NOMO-1 treated with DMSO at 0.1 percent for 48 hours (cell line): ENCODE measurements at regions not wholly inside any gene's neighbourhood (a gene's known extent, or its start where the extent isn't known, plus 50 kb on each side); places are given as distances from the start of the nearest gene placed in this dataset.
"Not testable (repeated sequence)": the region's sequence is repeated elsewhere in the genome, so short reads cannot be mapped to it uniquely, and the experiment has no call there.

Experiments used
- DNase-seq: peaks from one replicate; lab custom pipeline; 2025; ENCODE audit not compliant: unreplicated experiment; lab: John Stamatoyannopoulos, UW

GRCh38 chr6:81875782-81876293 lies 123.4 kb upstream of the TENT5A start:
- no peak for DNase-seq

GRCh38 chr6:81869749-81870508 lies 117.4 kb upstream of the TENT5A start:
- not testable (repeated sequence) for DNase-seq

- DNase-seq: no peak
These were observed 113.2 kb upstream of the TENT5A start for GRCh38 chr6:81865712-81866111.

- no peak for DNase-seq
These were observed 111.6 kb upstream of the TENT5A start for GRCh38 chr6:81864124-81864523.

- DNase-seq: no peak
These were observed 110.6 kb upstream of the TENT5A start for GRCh38 chr6:81863123-81863522.

GRCh38 chr6:81861281-81861680 lies 108.8 kb upstream of the TENT5A start:
- DNase-seq: no peak

- DNase-seq: no peak
These were observed 107.4 kb upstream of the TENT5A start for GRCh38 chr6:81859884-81860283.

- DNase-seq: no peak
These were observed 105.3 kb upstream of the TENT5A start for GRCh38 chr6:81857812-81858211.

GRCh38 chr6:81856872-81857271 lies 104.4 kb upstream of the TENT5A start:
- no peak for DNase-seq

GRCh38 chr6:81854474-81854873 lies 102.0 kb upstream of the TENT5A start:
- DNase-seq: no peak

GRCh38 chr6:81853975-81854374 lies 101.5 kb upstream of the TENT5A start:
- DNase-seq: no peak

GRCh38 chr6:81849248-81849647 lies 96.8 kb upstream of the TENT5A start:
- DNase-seq: no peak

- no peak for DNase-seq
These were observed 95.4 kb upstream of the TENT5A start for GRCh38 chr6:81847866-81848265.

- DNase-seq: no peak
These were observed 92.2 kb upstream of the TENT5A start for GRCh38 chr6:81844686-81845085.

- DNase-seq: no peak
These were observed 90.8 kb upstream of the TENT5A start for GRCh38 chr6:81843302-81843701.

- DNase-seq: no peak
These were observed 89.8 kb upstream of the TENT5A start for GRCh38 chr6:81842254-81842653.

- DNase-seq: peak; percentile 42
These were observed 86.4 kb upstream of the TENT5A start for GRCh38 chr6:81838724-81839426.

GRCh38 chr6:81838031-81838430 lies 85.5 kb upstream of the TENT5A start:
- no peak for DNase-seq

GRCh38 chr6:81834141-81834681 lies 81.7 kb upstream of the TENT5A start:
- DNase-seq: no peak

- no peak for DNase-seq
These were observed 79.8 kb upstream of the TENT5A start for GRCh38 chr6:81832304-81832703.

GRCh38 chr6:81831274-81831673 lies 78.8 kb upstream of the TENT5A start:
- no peak for DNase-seq

GRCh38 chr6:81826784-81827183 lies 74.3 kb upstream of the TENT5A start:
- DNase-seq: no peak
